T-helper 22 cell (primary cell): ENCODE measurements at regions not wholly inside any gene's neighbourhood (a gene's known extent, or its start where the extent isn't known, plus 50 kb on each side); places are given as distances from the start of the nearest gene placed in this dataset.

Experiments
- DNase-seq: peaks from one replicate; pipeline ENCODE4 v3.0.0-alpha.2; 2020; ENCODE audit warnings: low read depth

GRCh38 chr12:94062796-94063635 is 85.4 kb upstream of the PLXNC1 start:
- no peak for DNase-seq

GRCh38 chr12:94070520-94070919 is 77.9 kb upstream of the PLXNC1 start:
- no peak for DNase-seq

- no peak for DNase-seq
These were observed 77.1 kb upstream of the PLXNC1 start for GRCh38 chr12:94071258-94071657.

- DNase-seq: no peak
These were observed 74.8 kb upstream of the PLXNC1 start for GRCh38 chr12:94073441-94074051.

- DNase-seq: no peak
These were observed 74.0 kb upstream of the PLXNC1 start for GRCh38 chr12:94074216-94074979.

- DNase-seq: no peak
These were observed 73.3 kb upstream of the PLXNC1 start for GRCh38 chr12:94074980-94075629.

GRCh38 chr12:94077209-94077608 is 71.2 kb upstream of the PLXNC1 start:
- DNase-seq: no peak

GRCh38 chr12:94078138-94078723 is 70.1 kb upstream of the PLXNC1 start:
- DNase-seq: no peak

GRCh38 chr12:94078736-94079509 is 69.5 kb upstream of the PLXNC1 start:
- no peak for DNase-seq

- DNase-seq: no peak
These were observed 68.6 kb upstream of the PLXNC1 start for GRCh38 chr12:94079566-94080340.

- no peak for DNase-seq
These were observed 67.9 kb upstream of the PLXNC1 start for GRCh38 chr12:94080341-94081009.

- no peak for DNase-seq
These were observed 65.7 kb upstream of the PLXNC1 start for GRCh38 chr12:94082690-94083089.

- DNase-seq: no peak
These were observed 58.5 kb upstream of the PLXNC1 start for GRCh38 chr12:94089891-94090290.

GRCh38 chr12:94091624-94092023 is 56.8 kb upstream of the PLXNC1 start:
- no peak for DNase-seq

GRCh38 chr12:94092516-94093241 is 55.7 kb upstream of the PLXNC1 start:
- DNase-seq: no peak

- no peak for DNase-seq
These were observed 53.7 kb upstream of the PLXNC1 start for GRCh38 chr12:94094700-94095099.

GRCh38 chr12:94095618-94096017 is 52.8 kb upstream of the PLXNC1 start:
- no peak for DNase-seq

GRCh38 chr12:94098466-94098865 is 49.9 kb upstream of the PLXNC1 start:
- DNase-seq: no peak
